Activated T-cell treated with anti-CD3 and anti-CD28 coated beads for 4 hours (primary cell): ENCODE measurements at regions not wholly inside any gene's neighbourhood (a gene's known extent, or its start where the extent isn't known, plus 50 kb on each side); places are given as distances from the start of the nearest gene placed in this dataset.
"Not testable (repeated sequence)": the region's sequence is repeated elsewhere in the genome, so short reads cannot be mapped to it uniquely, and the experiment has no call there.

ENCODE experiments used
- DNase-seq: peaks from one replicate; pipeline ENCODE4 v3.0.0-alpha.2; 2020

DNA sequence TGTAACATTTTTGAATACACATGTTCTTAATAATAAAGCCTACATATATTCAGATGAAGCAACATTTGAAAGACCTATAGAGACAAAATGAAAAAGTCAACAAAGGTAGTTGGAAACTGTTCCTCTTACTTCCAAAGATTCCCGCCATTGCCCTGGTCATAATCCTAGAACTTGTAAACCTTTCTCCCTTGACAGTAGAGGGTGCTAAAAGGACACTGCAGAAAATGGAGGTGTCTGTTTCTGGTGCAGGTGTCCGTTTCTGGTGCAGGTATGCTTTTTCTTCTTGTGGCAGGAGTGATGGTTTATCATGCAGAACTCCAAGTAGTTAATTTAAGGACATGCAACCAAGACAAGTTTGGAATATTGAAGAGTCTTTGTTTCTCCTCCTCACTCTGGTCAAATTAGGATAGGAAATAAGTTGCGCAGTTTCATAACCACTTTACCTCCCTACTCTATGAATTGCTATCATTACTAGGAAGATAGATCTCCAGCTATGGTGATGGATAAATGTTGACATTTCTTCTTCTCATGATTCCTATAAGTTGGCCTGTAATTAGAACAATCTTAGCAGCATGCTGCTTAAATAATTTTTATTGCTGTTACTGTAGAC, 56.0 kb upstream of the FAM174A start:
- no peak for DNase-seq

DNA sequence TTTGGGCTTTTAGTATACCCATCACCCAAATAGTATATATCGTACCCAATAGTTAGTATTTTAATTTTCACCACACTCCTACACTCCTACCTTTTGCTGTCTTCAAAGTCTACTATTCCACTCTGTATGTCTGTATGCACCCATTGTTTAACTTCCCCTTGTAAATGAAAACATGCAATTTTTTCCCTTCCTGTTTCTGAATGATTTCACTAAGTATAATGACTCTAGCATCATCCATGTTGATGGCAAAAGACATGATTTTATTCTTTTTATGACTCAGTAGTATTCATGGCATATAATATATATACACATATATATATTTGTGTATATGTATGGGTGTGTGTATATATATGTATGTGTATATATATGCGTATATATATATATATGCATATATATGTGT, 63.1 kb upstream of the FAM174A start:
- DNase-seq = no peak

DNA sequence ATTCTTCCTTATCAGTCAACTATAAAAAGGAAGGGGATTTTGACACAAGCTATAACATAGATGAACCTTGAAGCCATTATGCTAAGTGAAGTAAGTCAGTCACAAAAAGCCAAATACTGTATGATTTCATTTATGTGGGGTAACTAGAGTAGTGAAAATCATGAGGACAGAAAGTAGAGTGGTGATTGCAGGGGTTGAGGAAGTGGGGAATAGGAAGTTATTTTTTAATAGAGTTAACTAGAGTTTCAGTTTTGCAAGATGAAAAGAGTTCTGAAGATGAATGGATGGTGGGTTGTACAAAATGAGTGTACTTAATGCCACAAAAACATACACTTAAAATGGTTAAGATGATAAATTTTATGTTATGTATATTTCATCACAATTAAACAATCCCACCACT, 65.4 kb upstream of the FAM174A start:
- DNase-seq = no peak

DNA sequence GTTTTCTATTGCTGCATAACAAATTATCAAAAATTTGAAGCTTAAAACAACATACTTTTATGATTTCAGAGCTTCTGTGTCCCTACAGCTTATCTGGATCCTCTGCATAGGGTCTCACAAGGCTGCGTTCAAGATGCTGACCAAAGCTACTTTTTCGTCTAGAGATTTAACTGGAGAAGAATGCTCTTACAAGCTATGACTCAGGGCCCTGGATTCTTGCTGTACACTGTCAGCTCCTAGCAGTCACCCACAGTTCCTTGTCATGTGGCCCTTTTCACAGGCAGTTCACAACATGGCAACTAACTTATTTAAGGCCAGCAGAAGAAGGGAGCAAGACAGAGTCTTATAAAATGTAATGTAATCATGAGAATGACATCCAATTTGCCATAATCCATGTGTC, 70.8 kb upstream of the FAM174A start:
- no peak for DNase-seq

DNA sequence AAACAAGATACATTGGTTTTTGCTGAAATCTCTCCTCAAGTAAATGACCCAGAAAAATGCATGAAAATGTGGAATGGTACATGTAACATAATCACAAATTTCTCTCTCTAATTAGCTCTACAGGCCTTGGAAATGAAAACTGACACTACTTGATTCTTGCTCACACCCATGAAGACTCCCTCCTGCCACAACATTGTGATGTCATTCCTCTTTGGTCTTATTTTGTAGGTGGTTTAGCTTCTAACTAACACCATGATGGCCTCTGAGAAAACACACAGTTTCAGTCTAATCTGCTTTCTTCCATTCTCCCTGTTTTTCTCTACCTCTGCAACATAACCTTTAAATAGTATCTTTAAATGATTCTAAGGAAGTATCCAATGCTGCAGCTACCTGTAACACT, 78.6 kb upstream of the FAM174A start:
- DNase-seq = no peak

DNA sequence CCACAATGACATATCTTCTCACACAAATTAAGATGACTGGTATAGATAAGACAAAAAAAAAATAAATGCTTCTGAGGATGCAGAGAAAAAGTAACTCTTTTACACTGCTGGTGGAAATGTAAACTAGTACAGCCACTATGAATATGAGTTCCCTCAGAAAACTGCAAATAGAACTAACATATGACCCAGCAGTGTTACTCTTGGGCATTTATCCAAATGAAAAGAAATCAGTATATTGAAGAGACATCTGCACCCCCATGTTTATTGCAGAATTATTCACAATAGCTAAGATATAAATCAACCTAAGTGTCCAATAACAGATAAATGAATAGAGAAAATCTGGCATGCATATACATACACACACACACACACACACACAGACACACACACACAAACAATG, 83.0 kb upstream of the FAM174A start:
- DNase-seq = no peak

DNA sequence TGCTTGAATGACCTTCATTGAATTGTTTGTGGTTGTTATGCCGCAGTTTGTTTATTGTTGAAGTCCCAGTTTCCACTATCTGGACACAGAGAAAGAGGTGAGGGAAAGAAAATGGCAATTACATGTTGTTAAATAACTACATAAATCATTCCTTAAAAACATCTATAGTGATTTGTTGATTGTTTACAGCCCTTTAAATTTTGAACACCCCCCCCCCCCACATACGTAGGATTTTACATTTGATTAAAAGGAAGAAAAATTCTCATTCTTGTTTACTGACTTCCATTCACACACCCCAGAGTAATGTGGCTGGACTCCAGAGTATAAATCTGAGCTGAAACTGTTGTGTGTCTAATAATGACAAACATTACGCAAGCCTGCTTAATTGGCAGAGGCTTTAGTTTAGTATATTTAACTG, 87.1 kb upstream of the FAM174A start:
- no peak for DNase-seq

DNA sequence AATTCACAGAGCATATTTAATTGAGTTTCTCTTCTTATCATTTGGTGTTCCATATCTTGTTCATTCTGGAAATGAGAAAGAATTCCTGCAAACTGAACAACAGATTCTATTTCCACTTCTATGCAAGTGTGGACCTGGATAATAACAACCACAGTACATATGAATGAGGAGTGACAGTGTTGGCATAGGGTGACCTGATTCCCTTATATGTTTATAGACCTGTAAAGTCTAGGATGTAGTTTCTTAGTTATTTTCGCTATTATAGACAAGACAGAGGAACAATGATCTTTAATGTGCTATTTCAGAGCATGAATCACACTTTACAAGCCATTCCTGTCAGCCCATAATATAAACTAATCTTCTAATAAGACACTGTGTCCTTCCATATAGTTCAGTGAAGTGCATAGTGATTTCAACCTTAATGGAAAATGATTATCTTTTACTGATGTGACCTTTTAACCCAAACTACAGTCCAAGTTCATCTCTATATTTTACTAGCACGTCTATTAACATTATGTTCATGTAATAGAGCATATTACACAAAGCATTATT, 88.2 kb upstream of the FAM174A start:
- no peak for DNase-seq

DNA sequence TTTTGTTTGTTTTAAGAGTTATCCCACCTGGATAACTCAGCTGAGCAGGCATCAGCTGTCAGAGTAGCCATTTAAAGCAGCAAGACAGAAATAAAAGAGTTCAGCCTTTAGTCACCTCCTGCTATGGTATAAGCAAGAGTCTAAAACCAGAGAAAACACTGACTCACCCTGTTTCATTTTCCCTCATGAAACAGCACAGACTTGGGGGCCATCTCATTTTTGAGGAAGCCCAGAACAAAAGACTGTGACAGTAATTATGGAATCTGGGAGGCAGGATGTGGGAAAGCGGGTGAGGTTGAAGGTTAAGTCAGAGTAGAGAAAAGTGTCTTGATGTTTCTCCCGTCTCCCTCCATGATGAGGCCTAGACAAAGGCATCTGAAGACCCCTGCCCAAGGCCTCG, 90.2 kb upstream of the FAM174A start:
- DNase-seq = no peak

DNA sequence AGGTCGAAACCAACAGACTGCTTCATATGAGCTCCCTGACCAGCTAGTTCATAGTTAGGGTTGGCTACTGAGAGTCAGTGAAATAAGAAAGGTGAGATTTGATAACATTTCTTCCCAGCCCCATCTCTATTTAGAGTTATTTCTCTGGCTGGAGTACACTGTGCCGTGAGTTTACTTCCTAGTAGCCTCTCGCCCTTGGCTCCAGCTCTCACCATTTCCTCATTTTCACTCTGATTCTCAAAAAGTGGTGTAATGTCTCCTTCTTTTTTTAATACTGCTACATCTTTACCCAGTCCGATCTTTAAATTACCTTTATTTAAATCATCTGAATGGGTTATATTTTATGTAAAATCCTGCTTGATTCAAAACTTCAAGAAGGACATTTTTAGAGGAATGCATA, 100.4 kb upstream of the FAM174A start:
- no peak for DNase-seq

DNA sequence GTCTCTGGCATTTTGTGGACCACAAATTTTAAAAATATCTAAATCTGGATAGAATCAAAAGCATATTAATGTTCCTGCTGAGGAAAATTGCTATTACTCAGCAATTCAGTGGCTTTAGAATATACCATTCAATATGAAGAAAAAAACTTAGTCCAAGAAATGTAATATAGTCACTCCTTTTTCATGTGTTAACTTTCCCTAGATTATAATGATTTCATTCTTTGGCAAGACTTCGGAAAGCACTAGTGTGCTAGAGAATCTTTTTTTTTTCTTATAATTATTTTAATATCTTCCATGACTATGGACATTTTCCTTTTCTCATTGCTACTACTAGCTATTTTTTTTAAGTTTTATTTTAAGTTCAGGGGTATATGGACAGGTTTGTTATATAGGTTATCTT, 102.4 kb upstream of the FAM174A start:
- no peak for DNase-seq

DNA sequence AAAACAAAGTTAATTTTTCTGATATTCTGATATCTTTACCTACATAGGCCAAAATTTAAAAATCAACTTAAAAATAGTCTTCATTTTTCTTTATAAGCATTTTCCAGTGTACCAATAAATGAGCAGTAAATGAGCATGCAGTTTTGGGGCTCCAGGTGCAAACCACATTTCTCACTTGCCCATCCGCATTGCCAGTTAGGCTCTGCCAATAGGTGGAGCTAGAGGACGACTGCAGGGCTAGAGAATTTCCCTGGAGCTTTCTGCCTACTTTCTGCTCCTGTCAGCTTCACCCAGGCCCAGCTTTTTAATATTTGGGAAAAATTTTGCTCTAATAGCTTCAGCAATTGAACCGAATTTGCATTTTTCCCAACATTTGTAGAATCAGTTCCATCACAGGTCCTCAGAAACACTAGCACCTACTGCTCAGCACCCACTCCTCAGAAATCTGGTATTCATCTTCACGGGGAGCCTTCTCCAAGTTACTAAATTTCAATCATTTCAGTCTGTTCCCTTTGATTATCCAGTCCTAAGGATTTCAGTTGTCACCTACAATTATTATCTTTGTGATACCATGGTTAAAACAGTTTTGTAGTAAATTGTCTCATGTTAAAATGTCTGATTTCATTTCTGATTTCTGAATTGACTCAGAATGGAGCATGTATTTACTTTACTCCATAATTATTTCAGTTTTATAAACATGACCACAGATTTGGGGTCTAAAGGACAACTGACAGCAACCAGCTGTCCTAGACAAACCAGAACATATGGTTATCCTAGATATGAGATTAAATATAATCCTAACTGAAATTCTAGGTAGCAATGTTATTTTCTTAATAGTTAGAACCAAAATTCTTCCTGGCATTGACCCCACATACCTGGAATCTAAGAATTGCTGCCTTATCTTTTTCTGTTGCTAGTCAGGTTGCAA, 104.6 kb upstream of the FAM174A start:
- DNase-seq = peak; percentile 33

DNA sequence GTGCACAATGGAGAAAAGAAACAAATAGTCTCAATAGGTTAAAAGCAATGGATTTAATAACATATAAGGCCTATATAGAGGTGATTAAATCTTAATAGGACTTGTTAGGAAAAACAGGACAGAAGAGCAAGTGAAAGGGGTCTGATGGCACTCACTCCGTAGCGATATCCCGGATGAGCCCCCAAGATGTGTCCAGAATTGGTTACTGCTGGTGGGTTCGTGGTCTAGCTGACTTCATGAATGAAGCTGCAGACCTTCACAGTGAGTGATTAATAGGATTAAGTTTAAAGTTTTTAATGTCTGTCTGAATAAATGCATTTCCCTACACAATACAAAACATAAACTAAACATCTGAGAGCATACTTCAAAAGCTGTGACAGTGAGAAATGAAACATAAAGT, 110.4 kb upstream of the FAM174A start:
- DNase-seq = no peak

DNA sequence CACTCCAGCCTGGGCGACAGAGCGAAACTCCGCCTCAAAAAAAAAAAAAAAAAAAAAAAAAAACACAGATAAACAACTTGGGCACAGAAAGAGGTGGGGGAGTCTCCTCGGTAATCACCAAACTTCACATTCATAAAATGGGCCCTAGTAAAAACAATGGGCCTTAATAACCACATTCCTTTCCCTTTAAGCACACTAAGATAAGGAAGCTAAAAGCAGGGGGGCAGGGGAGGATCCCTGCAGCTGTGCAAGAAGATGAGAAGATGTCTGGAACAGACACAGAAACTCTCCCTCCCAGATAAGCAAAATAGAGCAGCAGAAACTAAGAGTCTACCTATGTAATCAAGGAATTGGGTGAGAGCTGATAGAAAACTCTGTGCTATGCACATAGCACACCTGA, 111.2 kb upstream of the FAM174A start:
- no peak for DNase-seq

DNA sequence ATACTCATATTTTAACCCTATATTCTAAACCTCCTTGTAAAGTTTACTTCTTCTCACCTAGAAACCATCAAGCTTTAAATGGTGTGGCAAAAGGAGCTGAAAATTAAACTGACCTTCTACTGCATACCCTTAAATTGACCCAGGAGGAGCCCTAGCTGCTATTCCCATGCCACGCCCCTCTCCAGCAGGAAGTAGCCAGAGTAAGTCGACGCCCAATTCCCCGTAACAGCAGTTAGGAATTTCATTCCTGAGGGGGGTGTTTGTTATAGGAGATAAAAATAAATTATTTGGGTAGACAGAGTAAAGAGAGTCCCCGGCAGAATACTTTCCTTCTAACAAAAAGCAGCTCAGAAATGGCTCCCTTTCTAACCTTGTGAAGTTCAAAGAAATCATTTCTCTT, 111.8 kb upstream of the FAM174A start:
- DNase-seq = no peak

DNA sequence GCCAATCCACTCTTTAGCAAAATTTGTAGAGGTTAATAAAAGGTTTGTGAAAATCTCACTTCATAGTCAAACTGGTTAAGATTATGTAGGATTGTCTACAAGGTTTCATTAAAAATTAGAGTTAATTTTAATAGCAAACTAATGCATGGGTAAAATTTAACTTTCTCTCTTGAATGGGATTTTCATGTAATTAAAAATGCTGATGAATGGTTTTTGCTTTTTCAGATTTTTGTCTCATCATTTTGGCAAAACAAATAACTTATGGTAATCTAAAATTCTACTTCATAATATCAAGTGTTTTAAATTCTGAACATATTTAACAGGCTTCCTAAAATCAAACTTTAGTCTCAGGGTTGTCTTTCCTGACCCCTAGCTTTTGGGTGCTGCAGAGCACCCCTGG, 113.8 kb upstream of the FAM174A start:
- no peak for DNase-seq

DNA sequence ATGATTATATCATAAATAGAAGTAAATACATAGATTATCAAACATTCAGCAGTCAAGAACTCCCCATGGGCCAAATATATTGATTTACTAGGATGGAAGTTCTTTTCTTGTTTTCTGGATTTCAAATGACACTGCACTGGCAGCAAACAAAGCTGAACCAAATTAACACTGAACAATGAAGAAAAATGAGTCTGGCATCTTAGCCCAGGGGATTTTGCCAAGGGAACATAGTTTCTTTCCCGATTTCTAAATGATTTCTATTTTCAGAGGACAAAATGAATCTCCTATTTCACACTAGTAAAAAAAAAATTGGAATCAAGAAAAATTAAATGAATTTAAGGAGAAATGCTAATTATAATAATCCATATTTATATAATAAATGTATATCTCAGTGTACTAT, 116.9 kb upstream of the FAM174A start:
- no peak for DNase-seq

DNA sequence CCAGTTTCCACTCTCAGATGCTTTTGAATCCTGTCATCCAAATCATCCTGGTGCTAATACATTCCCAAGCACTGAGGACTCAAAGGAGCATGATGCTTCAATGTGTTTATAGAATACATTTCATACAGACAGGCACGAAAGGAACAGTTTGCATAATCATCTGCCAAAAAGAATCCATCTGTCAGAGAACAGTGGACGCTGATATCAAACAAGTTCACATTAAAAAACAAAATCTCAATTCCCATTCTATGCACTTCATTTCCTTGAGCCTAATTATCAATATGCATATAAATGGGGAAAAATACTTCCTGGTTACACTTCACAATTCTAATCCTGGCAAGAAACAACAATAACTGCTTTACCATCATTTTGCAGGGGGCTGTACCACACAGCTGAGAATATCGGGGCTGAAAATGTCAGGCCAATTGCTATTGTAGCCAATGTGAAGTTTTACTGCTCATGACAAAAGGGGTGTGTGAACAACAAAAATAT, 125.5 kb upstream of the FAM174A start:
- DNase-seq = no peak

DNA sequence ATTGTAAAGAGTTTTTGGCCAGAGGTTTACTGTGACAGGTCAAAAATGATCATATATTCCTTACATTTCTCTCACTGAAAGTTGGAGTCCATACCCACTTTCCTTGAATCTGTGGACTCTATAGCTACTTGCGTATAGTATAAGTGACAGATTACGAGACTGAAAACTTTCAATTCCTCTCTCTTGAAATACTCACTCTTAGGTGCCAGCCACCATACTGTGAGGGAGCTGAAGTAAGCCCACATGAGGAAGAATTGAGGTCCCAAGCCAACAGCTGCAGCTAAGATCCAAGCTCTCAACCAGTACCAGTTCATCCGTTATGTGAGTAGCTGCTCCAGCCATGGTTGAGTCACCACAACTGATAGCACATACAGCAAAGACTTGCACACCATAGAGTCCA, 128.1 kb upstream of the FAM174A start:
- DNase-seq = no peak

DNA sequence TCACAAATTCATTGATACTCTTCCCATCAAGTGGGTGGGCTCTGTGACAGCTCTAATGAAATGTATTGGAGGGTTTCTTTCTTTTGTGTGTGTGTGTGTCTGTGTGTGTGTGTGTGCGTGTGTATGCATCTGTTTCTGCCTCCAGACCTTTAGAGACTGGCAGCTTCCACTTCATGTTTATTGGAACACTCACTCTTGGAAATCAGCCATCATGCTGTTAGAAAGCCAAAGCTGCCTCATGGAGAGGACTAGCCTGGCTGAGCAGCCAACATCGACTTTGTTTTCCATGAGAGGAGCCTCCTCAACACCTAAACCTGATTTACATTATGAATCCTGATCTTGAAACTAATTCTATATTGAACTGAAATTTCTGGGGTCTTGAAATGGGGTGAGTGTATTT, 128.5 kb upstream of the FAM174A start:
- DNase-seq = no peak

DNA sequence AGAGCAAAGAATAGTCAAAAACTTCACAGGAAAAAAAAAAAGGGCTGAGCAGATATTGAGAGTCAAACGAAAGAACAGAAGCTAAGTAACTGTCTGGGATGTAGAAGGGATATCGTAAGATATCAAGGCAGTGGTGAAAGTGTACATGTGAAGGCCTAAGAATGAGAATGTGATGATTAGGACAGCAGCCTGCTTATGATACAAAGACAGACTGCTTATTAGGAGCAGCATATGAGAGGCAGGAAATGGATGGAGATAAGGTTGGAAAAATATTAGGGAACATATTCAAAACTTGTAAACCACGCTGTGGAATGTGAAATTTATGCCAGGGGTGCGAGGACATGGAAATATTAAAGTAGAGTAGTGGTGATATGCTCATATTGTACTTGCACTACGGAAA, 133.1 kb upstream of the FAM174A start:
- DNase-seq = no peak

DNA sequence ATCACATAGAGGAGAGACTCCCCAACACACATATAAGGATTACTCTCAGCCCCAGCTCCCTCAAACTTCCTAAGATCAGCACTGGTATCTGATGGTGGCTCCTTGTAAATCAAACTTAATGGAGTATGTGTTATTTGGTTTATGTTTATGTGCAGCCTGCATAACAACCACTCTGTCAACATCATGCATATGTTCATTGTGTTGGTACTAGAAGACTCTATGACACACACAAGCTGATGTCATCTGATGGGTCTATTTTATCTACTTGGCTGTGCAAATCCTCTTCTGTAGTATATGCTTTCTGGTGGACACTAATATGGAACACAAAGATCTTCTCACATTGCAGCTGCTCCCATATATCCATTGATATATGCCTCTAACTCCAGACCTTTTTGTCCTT, 134.0 kb upstream of the FAM174A start:
- no peak for DNase-seq

DNA sequence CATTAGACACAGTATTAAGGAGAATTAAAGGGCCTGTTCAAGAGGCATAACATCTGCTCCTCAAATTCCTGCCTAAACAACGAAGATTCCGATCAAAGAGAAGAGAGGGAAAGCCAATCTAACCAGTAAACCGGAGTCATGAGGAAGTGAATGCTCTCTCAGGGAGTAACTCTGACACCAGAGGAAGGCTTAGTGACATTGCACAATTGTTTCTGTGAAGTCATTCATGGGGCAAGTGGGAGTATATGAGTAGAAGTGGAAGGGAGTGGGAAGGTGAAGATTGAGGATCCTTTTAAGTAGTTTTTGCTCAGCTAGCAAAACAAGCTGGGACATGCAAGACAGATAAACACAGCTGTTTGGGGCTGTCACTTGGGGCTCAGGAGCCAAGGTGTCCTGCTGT, 136.4 kb upstream of the FAM174A start:
- DNase-seq = not testable (repeated sequence)

DNA sequence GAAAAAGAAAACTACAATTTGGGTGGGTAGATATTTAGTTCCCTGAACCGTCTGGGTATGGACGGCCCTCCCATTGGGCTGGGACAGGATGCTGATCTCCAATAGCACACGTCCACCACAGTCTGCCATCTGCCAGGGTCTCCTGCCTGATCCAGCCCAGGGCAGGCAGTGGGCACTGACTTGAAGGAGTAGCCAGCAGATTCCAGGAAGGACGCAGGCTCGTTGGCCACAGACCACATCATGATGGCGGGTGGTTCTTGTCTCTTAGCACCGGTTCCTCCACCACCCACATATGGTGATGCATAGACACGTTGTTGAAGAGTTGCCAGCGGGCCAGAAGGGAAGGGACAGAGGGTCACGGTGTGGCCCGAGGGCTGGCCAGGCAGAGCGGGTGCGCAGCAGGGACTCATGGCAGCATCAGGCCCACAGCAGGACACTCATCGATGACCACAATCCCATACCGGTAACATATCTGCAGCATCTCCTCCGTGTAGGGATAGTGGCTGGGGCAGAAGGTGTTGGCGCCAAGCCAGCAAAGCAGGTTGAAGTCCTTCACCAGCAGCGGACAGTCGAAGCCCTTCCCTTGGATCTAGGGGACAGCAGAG, 155.8 kb upstream of the FAM174A start:
- DNase-seq = not testable (repeated sequence)
